Chondrocyte (in vitro differentiated cells): ENCODE measurements at regions not wholly inside any gene's neighbourhood (a gene's known extent, or its start where the extent isn't known, plus 50 kb on each side); places are given as distances from the start of the nearest gene placed in this dataset.

Experiments
- DNase-seq: peaks from one replicate; pipeline ENCODE4 v3.0.0; 2021; ENCODE audit warnings: mixed read lengths, low spot score
- H3K27ac Mint-ChIP-seq: one replicate; pipeline ENCODE4 v1.8.0; 2021; ENCODE audit warnings: mild to moderate bottlenecking, moderate library complexity, mixed read lengths; ENCODE audit not compliant: unreplicated experiment
- H3K27me3 Mint-ChIP-seq: 2 replicates; pipeline ENCODE4 v1.8.0; 2021; ENCODE audit warnings: low read depth, mixed read lengths
- H3K36me3 Mint-ChIP-seq: 2 replicates; pipeline ENCODE4 v1.8.0; 2021; ENCODE audit warnings: low read depth, mixed read lengths
- H3K4me1 Mint-ChIP-seq: 2 replicates; pipeline ENCODE4 v1.8.0; 2021; ENCODE audit warnings: low read depth, mild to moderate bottlenecking, mixed read lengths
- H3K4me3 Mint-ChIP-seq: one replicate; pipeline ENCODE4 v1.8.0; 2021; ENCODE audit warnings: mild to moderate bottlenecking, moderate library complexity, mixed read lengths; ENCODE audit not compliant: unreplicated experiment
- H3K9me3 Mint-ChIP-seq: 2 replicates; pipeline ENCODE4 v1.8.0; 2021; ENCODE audit warnings: low read depth, mixed read lengths
- CTCF ChIP-seq: fragments of 200-600 bp; sonication (generic); IDR thresholded peaks from 2 replicates; pipeline ENCODE4 v1.5.0; 2021; ENCODE audit warnings: antibody characterized with exemption, mild to moderate bottlenecking, moderate library complexity

- H3K4me3 Mint-ChIP-seq: no peak overlapping the region
- no peak for DNase-seq
- peaks cover 2% of the 10 kb centered on the region for H3K9me3 Mint-ChIP-seq
- H3K4me1 Mint-ChIP-seq: no peaks in the 10 kb centered on the region
- TF ChIP-seq CTCF: no peak
- H3K36me3 Mint-ChIP-seq: no peaks in the 10 kb centered on the region
- H3K27ac Mint-ChIP-seq: no peak overlapping the region
- no peaks in the 10 kb centered on the region for H3K27me3 Mint-ChIP-seq
Measured at GRCh38 chrX:87236830-87237440, 280.7 kb upstream of the KLHL4 start.

GRCh38 chrX:87265518-87265917 is 252.1 kb upstream of the KLHL4 start:
- no peak overlapping the region for H3K4me3 Mint-ChIP-seq
- H3K27me3 Mint-ChIP-seq: no peaks in the 10 kb centered on the region
- no peak for DNase-seq
- H3K4me1 Mint-ChIP-seq: no peaks in the 10 kb centered on the region
- H3K27ac Mint-ChIP-seq: no peak overlapping the region
- no peaks in the 10 kb centered on the region for H3K9me3 Mint-ChIP-seq
- no peaks in the 10 kb centered on the region for H3K36me3 Mint-ChIP-seq
- TF ChIP-seq CTCF: no peak

GRCh38 chrX:87272491-87272890 is 245.1 kb upstream of the KLHL4 start:
- no peak overlapping the region for H3K4me3 Mint-ChIP-seq
- no peak for TF ChIP-seq CTCF
- no peaks in the 10 kb centered on the region for H3K36me3 Mint-ChIP-seq
- H3K9me3 Mint-ChIP-seq: no peaks in the 10 kb centered on the region
- no peaks in the 10 kb centered on the region for H3K27me3 Mint-ChIP-seq
- no peak for DNase-seq
- no peaks in the 10 kb centered on the region for H3K4me1 Mint-ChIP-seq
- no peak overlapping the region for H3K27ac Mint-ChIP-seq

GRCh38 chrX:87299563-87300160 is 217.9 kb upstream of the KLHL4 start:
- Mint-ChIP-seq H3K36me3 (no peaks in the 10 kb centered on the region), H3K4me3 (no peak overlapping the region), H3K9me3 (peaks cover 6% of the 10 kb centered on the region), H3K27ac (no peak overlapping the region), H3K4me1 (no peaks in the 10 kb centered on the region), H3K27me3 (no peaks in the 10 kb centered on the region)
- TF ChIP-seq CTCF: peak; percentile 88
- DNase-seq: no peak

GRCh38 chrX:87310780-87311179 is 206.8 kb upstream of the KLHL4 start:
- Mint-ChIP-seq H3K27me3 (peaks cover 3% of the 10 kb centered on the region), H3K4me3 (no peak overlapping the region), H3K36me3 (no peaks in the 10 kb centered on the region), H3K27ac (no peak overlapping the region), H3K9me3 (no peaks in the 10 kb centered on the region), H3K4me1 (no peaks in the 10 kb centered on the region)
- no peak for TF ChIP-seq CTCF
- DNase-seq: no peak
